ENCODE measurements at regions not wholly inside any gene's neighbourhood (a gene's known extent, or its start where the extent isn't known, plus 50 kb on each side); places are given as distances from the start of the nearest gene placed in this dataset.

DNA sequence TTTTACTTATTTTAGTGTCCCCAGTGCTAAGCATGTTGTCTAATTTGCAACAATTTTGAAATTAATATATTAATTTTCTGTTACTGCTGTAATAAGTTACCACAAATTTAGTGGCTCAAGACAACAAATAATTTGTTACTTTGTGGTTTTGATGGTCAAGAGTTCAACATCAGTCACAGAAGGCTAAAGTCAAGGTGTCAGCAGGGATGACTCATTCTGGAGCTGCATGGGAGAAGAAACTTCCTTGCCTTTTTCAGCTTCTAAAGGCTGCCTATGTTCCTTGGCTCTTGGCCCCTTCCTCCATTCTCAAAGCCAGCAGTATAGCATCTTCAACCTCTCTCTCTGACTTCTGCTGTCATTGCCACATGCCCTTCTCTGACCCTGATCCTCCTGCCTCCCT, 271.8 kb downstream of the HLX start:
- no peak for DNase-seq (ENCODE audit: insufficient read length, low spot score)
- peak; percentile 23 for FAIRE-seq

DNA sequence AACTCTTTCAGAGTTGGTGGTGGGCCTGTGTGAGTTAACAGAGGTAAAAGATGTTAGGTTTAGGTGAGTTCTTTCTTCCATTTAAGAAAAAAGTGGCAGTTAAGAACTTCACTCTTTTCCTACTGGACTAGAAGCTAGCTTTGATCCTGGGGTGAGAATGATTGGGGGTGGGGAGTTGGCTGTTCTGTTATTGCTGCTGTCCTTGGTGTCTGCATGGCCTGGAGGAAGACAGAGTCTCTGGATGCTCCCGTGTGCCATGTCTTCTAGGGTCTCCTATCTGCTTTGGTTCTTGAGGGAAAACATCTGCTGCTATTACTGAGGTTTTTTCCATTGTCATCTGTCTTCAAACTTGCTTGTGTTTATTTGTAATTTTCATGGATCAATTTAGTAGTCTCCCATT, 275.7 kb downstream of the HLX start:
- no peak for FAIRE-seq
- no peak for DNase-seq (ENCODE audit: insufficient read length, low spot score)

DNA sequence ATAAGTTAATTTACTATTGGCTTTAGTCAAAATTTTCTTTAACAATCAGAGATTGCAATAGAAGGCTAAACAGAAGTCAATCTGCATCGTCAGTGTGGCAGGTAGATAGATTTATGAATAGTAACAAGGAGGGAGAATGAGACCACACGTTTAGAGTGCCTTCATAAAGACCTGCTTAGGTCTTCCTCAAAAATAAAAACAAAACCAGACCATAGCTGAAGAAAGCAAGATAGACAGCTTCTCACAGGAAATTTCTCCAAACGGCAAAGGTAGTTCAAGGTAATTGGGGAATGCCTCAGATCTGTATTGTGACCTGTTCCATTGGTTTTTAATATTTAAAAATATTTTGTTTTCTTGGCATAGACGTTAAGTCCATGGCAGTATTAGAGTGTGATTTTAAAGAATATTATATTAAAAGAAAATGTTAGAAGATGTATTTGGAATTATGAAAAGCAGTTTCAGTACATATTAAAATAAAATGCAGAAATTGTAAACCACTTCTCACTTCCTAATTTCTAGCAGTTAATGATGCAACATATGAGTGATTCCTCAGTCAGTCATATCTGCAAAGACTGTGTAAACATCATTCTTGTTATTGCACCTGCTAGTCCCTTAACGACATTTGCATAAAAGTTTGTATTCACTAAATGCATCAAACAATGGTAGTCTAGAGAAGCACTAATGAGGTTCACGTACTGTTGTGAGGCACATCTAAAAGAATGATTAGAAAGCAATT, 278.0 kb downstream of the HLX start:
- FAIRE-seq: no peak
- DNase-seq (ENCODE audit: insufficient read length, low spot score): no peak

DNA sequence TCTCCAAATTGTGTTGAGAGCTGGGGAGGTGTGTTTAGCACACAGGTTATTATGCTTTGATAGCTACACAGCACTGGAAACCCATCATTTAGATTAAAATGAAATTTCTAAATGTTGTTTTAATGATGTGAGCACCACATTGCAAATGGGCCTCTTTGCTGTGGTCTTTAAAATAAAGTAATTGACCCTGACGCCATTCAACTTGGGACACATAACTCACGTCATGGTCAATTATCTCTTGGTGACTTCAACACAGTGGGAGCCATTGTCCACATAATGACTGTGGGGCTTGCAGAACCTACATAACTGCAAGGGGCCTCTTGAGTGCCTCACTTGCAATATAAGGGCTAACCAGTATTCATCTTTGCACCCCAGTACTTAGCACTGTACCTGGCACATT, 280.4 kb downstream of the HLX start:
- no peak for FAIRE-seq
- no peak for DNase-seq (ENCODE audit: insufficient read length, low spot score)

DNA sequence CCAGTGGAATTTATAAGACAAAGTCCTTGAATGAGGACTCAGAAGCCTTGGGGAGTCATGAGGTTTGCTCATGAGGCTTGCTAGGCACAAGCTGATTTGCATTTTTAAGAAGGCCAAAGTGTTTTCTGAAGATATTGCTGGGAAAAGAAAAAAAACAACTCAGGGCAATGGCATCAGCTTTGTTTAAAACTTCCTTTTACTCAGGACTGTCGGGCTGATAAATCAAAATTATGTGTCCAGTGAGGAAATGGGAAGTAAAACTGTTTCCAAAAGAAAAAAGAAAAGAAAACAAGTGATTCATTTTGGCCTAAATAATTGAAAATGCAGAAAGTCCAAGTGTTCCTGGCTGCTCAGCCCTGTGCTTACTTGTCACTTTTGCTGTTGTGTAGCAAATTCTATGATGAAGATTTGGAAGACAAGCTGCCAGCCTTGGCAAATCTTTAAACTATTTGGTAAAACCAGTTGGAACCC, 282.4 kb downstream of the HLX start:
- no peak for DNase-seq (ENCODE audit: insufficient read length, low spot score)
- FAIRE-seq: no peak

DNA sequence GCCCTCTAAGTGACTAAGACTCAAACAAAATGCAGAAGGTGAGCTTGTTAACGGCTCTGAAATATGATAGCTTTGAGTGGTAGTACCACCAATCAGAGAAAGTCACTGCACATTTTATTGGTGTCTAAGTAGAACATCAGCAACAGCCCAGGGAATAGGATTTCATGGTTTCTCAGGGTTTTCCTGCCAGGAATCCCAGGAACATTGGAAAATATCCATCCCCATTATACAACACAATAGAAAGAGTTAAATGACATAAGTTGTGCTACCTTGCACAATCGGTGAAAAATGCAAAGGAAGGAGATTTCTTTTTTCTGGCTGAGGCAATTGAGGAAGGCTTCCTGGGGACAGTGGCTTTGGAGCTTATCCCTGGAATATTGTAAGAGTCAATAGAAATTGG, 283.1 kb downstream of the HLX start:
- FAIRE-seq: no peak

DNA sequence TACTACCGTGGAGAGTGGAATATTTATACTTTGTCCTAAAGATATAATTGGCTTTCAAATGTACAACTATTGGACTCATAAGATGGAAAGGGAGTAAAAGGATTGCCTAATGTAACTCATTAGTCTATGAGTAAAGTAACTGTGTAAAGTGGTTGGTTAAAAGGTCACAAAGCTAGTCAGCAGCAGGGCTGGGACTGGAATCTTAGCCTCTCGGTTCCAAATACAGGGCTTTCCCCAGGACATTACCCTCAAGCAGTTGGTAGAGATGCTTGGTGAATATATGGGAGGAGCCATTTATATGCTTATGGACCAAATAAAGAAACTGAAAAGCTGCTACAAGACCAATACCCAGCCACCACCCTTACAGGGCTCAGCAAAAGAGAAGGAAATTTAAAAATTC, 283.7 kb downstream of the HLX start:
- no peak for DNase-seq (ENCODE audit: insufficient read length, low spot score)
- FAIRE-seq: no peak

More for the DNA sequence above, 283.1 kb downstream of the HLX start:
- DNase-seq (ENCODE audit: insufficient read length, low spot score): no peak

DNA sequence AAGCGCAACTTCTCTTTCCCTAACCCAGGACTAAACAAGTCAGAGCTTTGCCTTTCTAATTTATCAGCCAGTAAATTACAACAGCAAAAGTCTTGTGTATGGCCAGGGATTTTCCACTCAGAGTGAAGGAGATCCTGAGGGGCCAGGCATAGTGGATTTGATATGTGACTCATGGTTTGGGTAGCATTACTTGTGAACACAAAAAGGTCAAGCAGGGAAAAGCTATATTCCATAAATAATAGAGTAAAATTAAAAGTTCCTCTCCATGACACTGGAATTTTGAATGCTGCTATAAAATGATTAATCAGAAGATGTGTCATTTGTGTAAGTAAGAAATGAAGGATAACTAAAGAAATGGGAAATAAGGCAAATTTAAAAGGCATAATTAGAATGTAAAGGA, 284.8 kb downstream of the HLX start:
- DNase-seq (ENCODE audit: insufficient read length, low spot score) (no peak), FAIRE-seq (no peak)

DNA sequence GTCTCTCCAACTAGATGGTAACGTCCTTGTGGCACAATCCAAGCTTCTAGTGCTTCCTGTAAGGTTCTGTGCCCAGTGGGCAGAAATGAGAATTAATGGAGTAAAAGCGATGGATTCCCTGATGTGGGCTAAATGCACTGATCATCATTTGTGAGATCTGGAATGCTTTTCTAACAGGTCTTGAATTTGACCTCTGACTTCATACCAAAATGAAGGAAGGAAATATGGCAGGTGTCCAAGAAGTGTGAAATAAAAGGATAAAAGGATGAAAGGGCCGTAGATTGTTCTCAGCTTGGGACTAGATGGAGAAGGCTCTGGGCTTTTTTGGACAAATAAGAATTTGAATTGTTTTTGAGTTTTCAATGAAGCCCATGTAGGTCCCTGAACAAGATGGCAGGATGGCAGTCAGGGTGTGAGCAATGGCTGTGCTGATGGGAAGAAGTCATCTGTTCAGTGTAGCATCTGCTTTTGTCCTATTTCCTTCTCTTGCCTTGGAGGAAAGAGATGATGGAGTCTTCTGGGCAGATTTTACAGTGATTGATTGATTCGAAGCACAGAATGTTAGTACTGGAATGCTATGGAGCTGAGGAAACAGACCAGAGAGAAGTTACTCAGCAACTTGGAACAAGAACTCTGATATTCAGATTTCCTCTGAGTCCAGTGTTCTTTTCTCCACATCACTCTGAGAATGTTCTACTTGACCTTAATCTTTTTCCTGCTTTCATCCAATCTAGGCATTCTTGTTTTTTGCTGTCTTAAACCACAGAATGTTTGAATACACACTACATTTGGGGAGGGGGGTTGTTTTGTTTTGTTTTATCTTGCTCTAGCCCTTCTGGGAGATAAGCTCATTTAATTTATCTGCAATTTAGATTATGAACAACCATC, 286.0 kb downstream of the HLX start:
- FAIRE-seq (no peak), DNase-seq (ENCODE audit: insufficient read length, low spot score) (no peak)

DNA sequence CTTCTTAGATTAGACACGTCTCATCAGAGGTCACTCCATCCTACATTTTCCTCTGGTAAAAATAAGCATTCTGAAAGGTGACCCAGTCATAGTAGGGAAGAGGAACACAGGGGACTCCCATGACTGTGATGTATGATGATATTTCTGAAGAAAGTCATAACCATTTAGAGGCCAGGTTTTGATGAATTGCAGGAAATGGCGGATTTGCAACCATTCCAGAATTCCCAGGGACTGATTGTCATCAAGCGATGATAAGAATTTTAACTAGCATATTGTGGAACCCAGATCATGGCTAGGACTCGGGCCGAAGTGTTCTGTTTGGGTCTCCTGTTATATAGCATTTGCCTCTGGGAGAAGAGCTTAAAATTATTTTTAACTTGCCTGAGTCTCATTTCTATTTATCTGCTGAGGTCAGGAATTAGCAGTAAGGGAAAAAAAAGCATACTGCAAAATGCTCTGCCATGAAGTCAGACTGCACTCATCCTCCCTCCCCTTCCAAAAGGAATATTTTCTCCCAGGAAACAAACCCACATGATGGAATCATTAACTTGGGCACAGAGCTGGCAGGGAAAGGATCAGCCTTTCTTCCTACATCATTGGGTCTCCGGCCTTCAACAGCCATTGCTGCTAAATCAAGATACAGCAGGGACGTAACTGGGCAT, 286.7 kb downstream of the HLX start:
- FAIRE-seq: no peak
- no peak for DNase-seq (ENCODE audit: insufficient read length, low spot score)

DNA sequence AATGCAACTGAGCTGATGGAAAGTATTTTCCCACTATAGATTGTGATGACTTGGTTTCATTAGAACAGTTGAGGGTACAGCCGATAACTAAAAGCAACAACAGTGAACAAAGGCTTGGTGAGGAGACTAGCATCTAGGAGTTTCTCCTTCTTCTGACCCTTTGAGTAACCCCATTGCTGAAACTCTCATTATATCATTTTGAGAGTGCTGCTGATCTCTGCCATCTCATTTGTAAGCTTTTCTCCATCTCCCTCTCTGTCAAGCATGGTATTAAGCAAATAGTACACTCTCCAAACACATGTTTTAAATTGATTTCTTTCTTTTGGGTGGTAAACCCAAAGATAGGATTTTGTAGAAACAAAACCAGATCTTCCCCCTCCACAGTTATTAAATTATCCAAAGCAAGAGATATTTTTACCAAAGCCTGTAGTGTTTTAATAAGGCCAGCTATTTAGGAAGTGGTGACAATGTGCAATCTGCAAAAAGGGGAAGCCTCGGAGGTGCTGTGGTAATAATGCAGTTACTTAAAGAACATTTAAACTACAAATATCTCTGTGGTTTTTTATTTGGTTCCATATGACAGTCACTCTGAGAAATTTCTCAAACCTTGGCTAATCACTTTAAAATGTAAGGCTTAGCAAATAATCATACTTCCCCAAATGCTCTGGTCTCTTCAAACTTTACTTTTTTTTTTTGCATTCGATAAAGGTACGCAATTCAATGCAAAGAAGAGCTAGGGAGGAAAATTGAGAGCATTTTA, 287.5 kb downstream of the HLX start:
- DNase-seq (ENCODE audit: insufficient read length, low spot score) (no peak), FAIRE-seq (no peak)

DNA sequence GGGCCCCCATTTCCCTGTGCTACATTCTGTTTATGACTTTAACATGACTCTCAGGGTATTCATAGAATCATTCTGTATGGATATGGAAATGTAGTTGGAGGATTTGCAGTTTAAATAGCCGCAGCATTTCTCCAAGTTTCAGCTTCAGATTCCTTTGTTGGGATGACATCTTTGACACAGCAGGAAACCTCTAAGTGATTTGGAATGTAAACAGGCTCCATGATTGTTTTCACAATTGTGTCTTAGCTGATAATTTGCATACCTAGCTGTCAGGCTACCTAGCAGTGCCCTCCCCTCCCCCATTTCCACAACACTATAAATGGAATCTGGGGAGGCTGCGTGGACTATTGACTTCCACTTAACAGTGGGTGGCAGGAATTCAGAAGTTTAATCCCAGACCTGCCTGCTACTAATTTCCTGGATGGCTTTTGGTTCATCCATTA, 290.2 kb downstream of the HLX start:
- FAIRE-seq: no peak
- no peak for DNase-seq (ENCODE audit: insufficient read length, low spot score)

DNA sequence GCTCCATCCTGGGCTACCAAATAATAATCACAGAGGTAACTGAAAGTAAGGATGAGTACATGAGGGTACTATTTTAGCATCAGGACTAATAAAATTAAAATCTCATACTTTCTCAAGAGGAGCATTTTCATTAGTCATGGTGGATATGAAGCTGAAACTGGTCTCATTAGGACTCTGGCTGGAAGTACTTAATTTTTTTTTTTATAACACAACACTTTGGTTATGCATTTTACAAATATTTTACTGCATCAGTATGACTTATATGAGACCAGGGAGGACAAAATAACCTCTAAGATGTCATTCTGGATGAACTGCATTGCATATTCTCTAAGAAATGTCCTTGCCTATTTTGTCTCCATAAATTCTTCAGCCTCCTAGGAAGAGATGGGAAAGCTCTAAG, 290.9 kb downstream of the HLX start:
- DNase-seq (ENCODE audit: insufficient read length, low spot score) (no peak), FAIRE-seq (no peak)

DNA sequence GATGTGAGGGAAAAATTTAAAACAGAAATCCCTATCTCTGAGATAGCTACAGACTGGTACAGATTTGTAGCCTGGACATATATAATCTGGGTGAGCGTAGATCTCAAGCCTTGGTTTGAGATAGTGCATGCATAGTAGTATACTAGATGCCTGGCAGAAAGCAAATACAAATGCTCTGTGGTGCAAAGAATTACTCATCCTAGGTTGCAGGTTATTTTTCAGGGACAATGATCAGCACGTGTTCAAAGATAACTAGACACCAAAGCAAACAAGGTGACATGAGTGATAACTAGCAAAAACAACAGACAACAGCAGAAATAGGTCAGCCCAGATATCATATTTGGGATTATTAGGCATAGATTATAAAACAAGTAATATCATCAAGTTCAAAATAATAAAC, 292.5 kb downstream of the HLX start:
- DNase-seq (ENCODE audit: insufficient read length, low spot score): no peak
- FAIRE-seq: no peak

DNA sequence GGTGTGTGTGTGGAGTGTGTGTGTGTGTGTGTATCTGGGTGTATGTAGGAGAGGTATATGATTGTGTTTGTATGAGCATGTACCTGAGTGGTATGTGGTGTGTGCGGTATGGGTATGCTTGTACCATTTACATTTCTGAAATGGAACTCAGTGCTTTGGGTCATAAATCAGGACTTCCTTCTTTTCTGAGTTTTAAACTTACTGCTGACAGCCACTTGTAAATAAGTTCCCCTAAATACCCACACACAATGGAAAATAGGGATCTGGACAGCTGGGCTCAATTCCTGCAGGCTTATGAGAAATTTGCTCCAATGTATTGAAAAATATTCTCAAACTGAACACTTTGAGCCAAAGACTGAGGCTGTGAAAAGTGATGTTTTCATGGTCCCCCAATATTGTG, 293.6 kb downstream of the HLX start:
- DNase-seq (ENCODE audit: insufficient read length, low spot score) (no peak), FAIRE-seq (no peak)

DNA sequence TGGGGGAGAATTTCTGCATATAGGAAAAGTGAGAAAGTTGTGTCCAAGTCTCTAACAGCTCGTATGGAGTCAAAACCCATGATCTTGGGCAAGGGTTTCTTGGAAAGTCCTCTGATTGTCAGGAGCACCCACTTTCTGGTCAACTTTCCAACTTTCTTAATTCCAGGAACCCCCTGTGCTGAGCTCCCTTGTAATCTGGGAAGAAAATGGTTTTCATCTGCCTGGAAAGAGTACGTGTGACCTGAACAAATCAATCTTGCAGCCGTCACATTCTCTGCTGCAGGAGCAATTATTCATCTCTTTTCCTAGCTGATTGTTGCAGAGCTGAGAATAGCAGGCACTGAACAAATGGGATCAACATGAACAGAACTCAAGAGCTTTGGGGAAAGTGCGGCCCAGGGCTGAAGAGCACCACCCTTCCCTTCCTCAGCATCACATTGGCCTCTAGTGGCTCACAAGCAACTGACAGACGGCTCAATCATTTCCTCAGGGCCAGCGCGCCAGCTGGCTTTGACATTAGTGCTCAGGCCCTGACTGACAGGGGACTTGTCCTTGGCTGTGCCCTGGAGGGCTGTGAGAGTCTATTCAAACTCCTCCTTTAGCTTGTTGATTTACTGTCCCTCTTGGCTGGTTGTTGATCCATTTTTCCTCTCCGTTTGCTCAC, 295.2 kb downstream of the HLX start:
- DNase-seq (ENCODE audit: insufficient read length, low spot score) (no peak), FAIRE-seq (no peak)

DNA sequence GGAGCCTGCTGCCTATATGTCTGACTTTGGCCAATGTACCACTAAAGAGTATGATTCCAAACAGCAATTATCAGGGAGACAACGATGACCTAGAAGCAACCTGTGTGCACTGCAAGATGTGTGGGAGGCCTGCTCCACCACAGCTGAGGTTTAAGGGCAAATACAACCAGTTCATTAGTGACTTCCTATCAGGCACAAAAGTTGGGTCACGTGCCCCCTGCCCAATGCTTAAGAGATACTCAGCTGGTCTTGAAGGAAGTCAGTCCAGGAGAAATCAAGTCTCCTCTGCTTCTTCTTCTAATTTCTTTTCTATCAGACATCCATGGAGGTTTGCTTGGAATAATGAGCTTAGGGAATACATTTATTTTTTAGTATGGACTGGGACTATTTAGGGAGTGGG, 296.0 kb downstream of the HLX start:
- FAIRE-seq: no peak

DNA sequence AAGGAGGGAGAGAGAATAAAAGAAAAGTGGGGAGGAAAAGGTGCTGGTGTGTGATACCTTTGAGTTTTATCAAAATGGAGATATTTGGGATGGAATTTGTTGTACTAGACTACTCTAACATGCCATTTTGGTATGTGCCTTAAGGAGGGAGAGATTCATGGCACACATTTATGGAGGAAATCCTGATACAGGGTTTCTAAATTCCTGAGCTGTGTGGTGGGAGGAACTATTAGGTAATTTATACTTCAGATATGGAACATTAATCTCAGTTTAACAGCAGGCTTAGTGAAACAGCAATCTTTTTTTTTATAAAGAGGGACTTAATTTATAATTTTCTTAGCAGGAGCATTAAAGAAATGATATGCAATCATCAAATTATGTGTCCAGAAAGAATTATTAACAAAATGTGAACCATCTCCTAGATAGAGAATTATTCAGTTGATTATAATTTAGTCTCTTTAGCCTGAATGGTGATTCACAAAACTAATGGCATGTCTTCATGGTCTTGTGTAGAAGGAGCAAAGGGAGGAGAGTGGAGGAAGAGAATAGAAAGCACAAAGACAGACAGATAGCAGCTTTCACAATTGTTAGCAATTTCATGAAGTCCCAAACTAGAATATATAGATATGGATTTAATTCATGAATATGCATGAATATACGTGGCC, 301.6 kb downstream of the HLX start:
- DNase-seq (ENCODE audit: insufficient read length, low spot score): no peak
- no peak for FAIRE-seq

More for the DNA sequence above, 296.0 kb downstream of the HLX start:
- DNase-seq (ENCODE audit: insufficient read length, low spot score): no peak

DNA sequence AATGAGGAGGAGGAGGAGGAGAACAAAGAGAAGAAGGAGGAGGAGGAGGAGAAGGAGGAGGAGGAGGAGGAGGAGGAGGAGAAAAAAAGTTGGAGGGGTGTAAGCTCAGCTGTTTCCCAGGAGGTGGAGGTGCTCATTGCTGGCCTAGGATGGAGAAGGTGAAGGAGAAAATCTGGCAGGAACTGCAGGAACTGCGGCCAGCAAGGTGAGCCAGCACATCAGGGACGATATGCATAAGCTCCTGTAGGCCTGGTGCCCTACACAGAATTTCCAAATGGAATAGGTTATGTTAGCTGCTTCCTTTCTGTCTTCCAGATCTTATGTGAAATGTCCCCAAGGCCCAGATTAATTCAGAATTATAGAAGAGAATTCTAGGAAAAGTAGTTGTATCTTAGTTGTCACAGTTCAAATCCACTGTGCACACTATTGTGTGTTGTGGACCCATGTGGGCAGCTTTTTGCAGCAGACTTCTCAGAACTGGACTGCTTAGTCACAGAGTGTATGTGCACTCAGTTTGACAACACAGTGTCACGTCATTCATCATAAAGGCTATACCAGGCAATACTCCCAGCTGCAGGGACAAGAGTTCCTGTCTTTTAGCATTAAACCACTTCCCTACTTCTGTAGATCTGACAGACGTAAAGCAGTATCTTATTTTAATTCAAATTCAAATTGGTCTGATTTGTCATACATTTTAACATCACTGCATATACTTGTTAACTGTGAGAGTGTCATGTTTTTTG, 303.7 kb downstream of the HLX start:
- no peak for DNase-seq (ENCODE audit: insufficient read length, low spot score)
- no peak for FAIRE-seq

All from HTR-8/SVneo (cell line).